ENCODE measurements at regions not wholly inside any gene's neighbourhood (a gene's known extent, or its start where the extent isn't known, plus 50 kb on each side); places are given as distances from the start of the nearest gene placed in this dataset.

DNA sequence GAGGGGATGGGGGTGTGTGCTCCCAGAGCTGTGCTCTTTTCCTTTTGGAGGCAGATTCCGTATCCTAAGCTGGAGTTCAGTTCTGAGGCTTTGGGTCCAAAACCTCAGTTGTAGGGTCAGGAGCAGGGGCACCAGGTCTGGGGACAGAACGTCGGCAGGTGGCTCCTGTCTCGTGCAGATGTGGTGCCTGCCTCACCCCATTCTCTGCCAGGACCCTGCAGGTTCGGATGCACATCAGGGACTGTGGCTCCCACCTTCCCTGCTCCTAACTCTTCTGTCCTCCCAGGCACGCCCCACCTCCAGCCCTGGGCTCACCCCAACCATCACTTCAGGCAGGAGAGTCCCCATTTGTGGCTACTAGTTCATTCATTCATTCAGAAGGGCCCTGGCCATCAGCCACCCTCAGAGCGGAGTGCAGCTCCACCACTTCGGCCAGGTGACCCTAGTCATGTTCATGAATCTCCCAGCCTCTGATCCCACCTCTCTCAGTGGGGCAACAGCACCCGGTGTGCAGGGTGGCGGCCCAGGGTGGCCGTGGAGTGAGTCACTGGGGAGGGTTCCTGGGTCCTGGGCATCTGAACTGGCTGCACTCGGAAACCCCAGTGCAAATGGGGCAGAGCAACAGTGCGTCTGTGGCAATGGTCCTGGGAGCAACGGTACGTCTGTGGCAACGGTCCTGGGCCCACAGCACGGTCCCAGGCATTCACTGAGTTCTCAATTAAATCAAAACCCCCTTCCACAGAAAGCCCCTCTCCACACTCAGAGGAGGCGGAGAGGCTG, 100.8 kb upstream of the FAM20C start:
- Histone ChIP-seq H3K4me1 (ENCODE audit: control insufficient read depth, insufficient read depth, low read length) (peaks cover 27% of the 10 kb centered on the region), H3K36me3 (ENCODE audit: control insufficient read depth, insufficient read depth, low read length) (no peaks in the 10 kb centered on the region), H3K9ac (ENCODE audit: low read length) (no peak overlapping the region), H3K4me3 (ENCODE audit: low read length) (no peak overlapping the region), H3K9me3 (ENCODE audit: control insufficient read depth, low read length) (no peaks in the 10 kb centered on the region), H3K27me3 (ENCODE audit: control insufficient read depth, insufficient read depth, low read length) (no peaks in the 10 kb centered on the region)

- H3K4me1 ChIP-seq (ENCODE audit: control insufficient read depth, insufficient read depth, low read length), result peaks cover 27% of the 10 kb centered on the region
- H3K36me3 ChIP-seq (ENCODE audit: control insufficient read depth, insufficient read depth, low read length), result no peaks in the 10 kb centered on the region
- H3K9ac ChIP-seq (ENCODE audit: low read length), result no peak overlapping the region
- H3K27me3 ChIP-seq (ENCODE audit: control insufficient read depth, insufficient read depth, low read length), result no peaks in the 10 kb centered on the region
- no peaks in the 10 kb centered on the region for H3K9me3 ChIP-seq (ENCODE audit: control insufficient read depth, low read length)
- H3K4me3 ChIP-seq (ENCODE audit: low read length), result no peak overlapping the region
Measured at GRCh38 chr7:92231-92674, 100.1 kb upstream of the FAM20C start.

DNA sequence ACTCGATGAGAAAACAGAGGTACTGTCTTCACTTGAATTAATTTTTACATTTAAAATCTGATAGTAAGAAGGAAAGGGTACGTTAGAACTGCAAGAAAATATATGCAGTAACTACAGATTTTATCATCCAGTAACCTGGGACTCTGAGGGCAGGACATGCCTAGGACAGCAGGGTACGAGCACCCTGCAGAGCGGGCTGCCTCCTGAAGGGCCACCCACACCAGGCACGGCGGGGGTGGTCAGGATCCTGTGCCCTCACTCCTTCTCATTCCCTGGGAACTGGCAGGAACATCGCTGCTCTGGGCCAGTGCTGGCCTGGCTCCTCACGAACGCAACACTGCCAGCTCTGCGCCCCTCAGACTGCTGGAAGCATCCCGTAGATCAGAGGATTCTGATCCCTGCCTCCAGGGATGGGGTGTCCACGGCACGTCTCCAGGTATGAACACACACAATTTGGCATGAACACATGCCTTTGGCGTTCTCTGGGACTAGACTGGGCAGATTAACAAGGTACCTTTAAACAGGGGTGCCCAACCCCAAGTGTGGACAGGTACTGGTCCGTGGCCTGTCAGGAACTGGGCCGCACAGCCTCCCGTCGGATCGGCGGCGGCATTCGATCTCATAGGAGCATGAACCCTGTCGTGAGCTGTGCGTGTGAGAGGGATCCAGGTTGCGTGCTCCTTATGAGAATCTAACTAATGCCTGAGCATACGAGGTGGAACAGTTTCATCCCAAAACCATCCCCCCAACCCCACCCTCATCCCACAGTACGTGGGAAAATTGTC, 99.3 kb upstream of the FAM20C start:
- Histone ChIP-seq H3K4me3 (ENCODE audit: low read length) (no peak overlapping the region), H3K4me1 (ENCODE audit: control insufficient read depth, insufficient read depth, low read length) (peaks cover 27% of the 10 kb centered on the region), H3K9ac (ENCODE audit: low read length) (no peak overlapping the region), H3K9me3 (ENCODE audit: control insufficient read depth, low read length) (no peaks in the 10 kb centered on the region), H3K36me3 (ENCODE audit: control insufficient read depth, insufficient read depth, low read length) (no peaks in the 10 kb centered on the region), H3K27me3 (ENCODE audit: control insufficient read depth, insufficient read depth, low read length) (no peaks in the 10 kb centered on the region)

DNA sequence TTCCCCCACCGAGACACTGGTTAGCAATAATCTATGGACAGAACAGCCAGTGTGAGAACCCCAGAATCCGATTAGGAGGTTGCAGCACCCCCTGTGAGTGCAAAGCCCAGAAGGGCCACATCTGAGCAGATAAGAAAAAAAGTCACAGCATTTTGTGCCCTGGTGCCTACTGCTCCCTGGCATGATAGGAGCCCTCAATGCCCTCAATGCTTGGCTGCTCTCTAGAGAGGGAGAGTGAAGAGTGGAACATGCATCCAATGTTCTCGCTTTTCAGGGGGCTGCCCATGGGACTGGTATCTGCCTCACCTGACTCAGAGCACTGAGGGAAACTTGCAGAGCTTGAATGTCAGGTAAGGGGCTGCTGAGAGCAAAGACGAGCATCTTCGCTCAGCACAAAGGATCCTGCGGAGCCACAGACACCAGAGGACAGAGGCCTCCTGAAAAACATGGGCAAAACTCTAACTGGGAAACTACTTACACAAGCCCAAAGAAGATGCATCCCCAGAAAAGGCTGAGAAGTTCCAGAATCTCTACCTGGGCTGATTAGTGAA, 98.0 kb upstream of the FAM20C start:
- no peaks in the 10 kb centered on the region for H3K27me3 ChIP-seq (ENCODE audit: control insufficient read depth, insufficient read depth, low read length)
- H3K4me3 ChIP-seq (ENCODE audit: low read length), result no peak overlapping the region
- no peaks in the 10 kb centered on the region for H3K9me3 ChIP-seq (ENCODE audit: control insufficient read depth, low read length)
- H3K4me1 ChIP-seq (ENCODE audit: control insufficient read depth, insufficient read depth, low read length), result peaks cover 16% of the 10 kb centered on the region
- H3K9ac ChIP-seq (ENCODE audit: low read length), result no peak overlapping the region
- no peaks in the 10 kb centered on the region for H3K36me3 ChIP-seq (ENCODE audit: control insufficient read depth, insufficient read depth, low read length)

DNA sequence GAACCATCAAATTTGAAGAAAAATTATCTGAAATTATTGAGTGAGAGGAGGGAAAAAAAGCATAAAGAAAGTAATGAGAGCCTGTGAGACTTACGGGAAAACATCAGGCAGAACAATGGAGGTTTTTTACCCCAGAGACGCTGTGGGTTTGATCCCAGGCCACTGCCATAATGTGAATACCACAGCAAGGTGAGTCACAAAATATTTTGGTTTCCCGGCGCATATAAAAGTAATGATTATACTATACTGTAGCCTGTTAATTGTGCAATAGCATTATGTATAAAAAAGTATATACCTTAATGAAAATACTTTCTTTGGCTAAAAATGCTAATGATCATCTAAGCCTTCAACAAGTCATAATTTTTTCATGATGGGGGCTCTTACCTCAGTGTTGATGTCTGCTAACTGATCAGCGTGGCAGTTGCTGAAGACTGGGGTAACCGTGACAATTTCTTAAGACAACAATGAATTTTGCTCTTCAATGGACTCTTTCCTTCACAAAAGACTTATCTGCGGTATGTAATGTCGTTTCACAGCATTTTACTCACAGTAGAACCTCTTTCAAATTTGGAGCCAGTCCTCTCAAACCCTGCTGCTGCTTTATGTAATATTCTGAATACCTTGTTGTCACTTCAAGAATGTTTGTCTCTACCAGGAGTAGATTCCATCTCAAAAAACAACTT, 97.0 kb upstream of the FAM20C start:
- Histone ChIP-seq H3K9me3 (ENCODE audit: control insufficient read depth, low read length) (no peaks in the 10 kb centered on the region), H3K9ac (ENCODE audit: low read length) (no peak overlapping the region), H3K4me3 (ENCODE audit: low read length) (no peak overlapping the region), H3K27me3 (ENCODE audit: control insufficient read depth, insufficient read depth, low read length) (no peaks in the 10 kb centered on the region), H3K4me1 (ENCODE audit: control insufficient read depth, insufficient read depth, low read length) (peaks cover 6% of the 10 kb centered on the region), H3K36me3 (ENCODE audit: control insufficient read depth, insufficient read depth, low read length) (no peaks in the 10 kb centered on the region)

- Histone ChIP-seq H3K4me1 (ENCODE audit: control insufficient read depth, insufficient read depth, low read length) (peaks cover under 1% of the 10 kb centered on the region), H3K9ac (ENCODE audit: low read length) (no peak overlapping the region), H3K4me3 (ENCODE audit: low read length) (no peak overlapping the region), H3K27me3 (ENCODE audit: control insufficient read depth, insufficient read depth, low read length) (no peaks in the 10 kb centered on the region), H3K36me3 (ENCODE audit: control insufficient read depth, insufficient read depth, low read length) (no peaks in the 10 kb centered on the region), H3K9me3 (ENCODE audit: control insufficient read depth, low read length) (no peaks in the 10 kb centered on the region)
Measured at GRCh38 chr7:95863-96260, 96.5 kb upstream of the FAM20C start.

DNA sequence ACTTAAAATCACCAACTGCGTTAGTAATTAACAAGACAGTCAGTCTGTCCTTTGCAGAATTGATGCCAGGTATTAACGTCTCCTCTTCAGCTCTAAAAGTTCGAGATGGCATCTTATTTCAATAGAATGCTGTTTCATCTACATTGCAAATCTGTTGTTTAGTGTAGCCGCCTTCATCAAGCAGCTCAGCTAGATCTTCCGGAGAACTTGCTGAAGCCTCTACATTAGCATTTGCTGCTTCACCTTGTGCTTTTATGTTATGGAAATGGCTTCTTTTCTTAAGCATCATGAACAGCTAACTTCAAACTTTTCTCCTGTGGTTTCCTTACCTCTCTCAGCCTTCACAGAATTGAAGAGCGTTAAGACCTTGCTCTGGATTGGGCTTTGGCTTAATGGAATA, 95.5 kb upstream of the FAM20C start:
- Histone ChIP-seq H3K9ac (ENCODE audit: low read length) (no peak overlapping the region), H3K4me3 (ENCODE audit: low read length) (no peak overlapping the region), H3K36me3 (ENCODE audit: control insufficient read depth, insufficient read depth, low read length) (no peaks in the 10 kb centered on the region), H3K9me3 (ENCODE audit: control insufficient read depth, low read length) (no peaks in the 10 kb centered on the region), H3K27me3 (ENCODE audit: control insufficient read depth, insufficient read depth, low read length) (no peaks in the 10 kb centered on the region), H3K4me1 (ENCODE audit: control insufficient read depth, insufficient read depth, low read length) (no peaks in the 10 kb centered on the region)

DNA sequence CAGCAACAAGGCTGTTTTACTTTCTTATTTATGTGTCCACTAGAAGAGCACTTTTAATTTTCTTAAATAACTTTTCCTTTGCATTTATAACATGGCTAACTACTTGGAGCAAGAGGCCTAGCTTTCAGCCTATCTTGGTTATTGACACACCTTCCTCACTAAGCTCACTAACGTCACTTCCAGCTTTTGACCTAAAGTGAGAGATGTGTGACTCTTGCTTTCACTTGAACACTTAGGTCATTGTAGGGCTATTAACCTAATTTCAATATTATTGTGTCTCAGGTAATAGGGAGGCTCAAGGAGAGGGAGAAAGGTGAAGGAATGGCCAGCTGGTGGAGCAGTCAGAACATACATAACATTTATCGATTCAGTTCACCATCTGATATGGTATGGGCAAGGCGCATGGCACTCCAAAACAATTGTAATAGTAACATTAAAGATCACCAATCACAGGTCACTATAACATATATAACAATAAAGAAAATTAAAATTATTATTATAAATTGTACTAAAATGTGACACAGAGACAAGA, 95.0 kb upstream of the FAM20C start:
- Histone ChIP-seq H3K36me3 (ENCODE audit: control insufficient read depth, insufficient read depth, low read length) (no peaks in the 10 kb centered on the region), H3K9me3 (ENCODE audit: control insufficient read depth, low read length) (no peaks in the 10 kb centered on the region), H3K4me1 (ENCODE audit: control insufficient read depth, insufficient read depth, low read length) (no peaks in the 10 kb centered on the region), H3K4me3 (ENCODE audit: low read length) (no peak overlapping the region), H3K9ac (ENCODE audit: low read length) (no peak overlapping the region), H3K27me3 (ENCODE audit: control insufficient read depth, insufficient read depth, low read length) (no peaks in the 10 kb centered on the region)

- no peak overlapping the region for H3K9ac ChIP-seq (ENCODE audit: low read length)
- no peaks in the 10 kb centered on the region for H3K27me3 ChIP-seq (ENCODE audit: control insufficient read depth, insufficient read depth, low read length)
- no peaks in the 10 kb centered on the region for H3K9me3 ChIP-seq (ENCODE audit: control insufficient read depth, low read length)
- H3K4me1 ChIP-seq (ENCODE audit: control insufficient read depth, insufficient read depth, low read length), result no peaks in the 10 kb centered on the region
- H3K36me3 ChIP-seq (ENCODE audit: control insufficient read depth, insufficient read depth, low read length), result no peaks in the 10 kb centered on the region
- no peak overlapping the region for H3K4me3 ChIP-seq (ENCODE audit: low read length)
Measured at GRCh38 chr7:101146-102046, 91.0 kb upstream of the FAM20C start.

- Histone ChIP-seq H3K4me1 (ENCODE audit: control insufficient read depth, insufficient read depth, low read length) (no peaks in the 10 kb centered on the region), H3K9ac (ENCODE audit: low read length) (no peak overlapping the region), H3K27me3 (ENCODE audit: control insufficient read depth, insufficient read depth, low read length) (no peaks in the 10 kb centered on the region), H3K36me3 (ENCODE audit: control insufficient read depth, insufficient read depth, low read length) (no peaks in the 10 kb centered on the region), H3K9me3 (ENCODE audit: control insufficient read depth, low read length) (no peaks in the 10 kb centered on the region), H3K4me3 (ENCODE audit: low read length) (no peak overlapping the region)
Measured at GRCh38 chr7:102047-102711, 90.2 kb upstream of the FAM20C start.

GRCh38 chr7:102721-103120, 89.7 kb upstream of the FAM20C start:
- H3K9ac ChIP-seq (ENCODE audit: low read length), result no peak overlapping the region
- no peaks in the 10 kb centered on the region for H3K36me3 ChIP-seq (ENCODE audit: control insufficient read depth, insufficient read depth, low read length)
- no peaks in the 10 kb centered on the region for H3K9me3 ChIP-seq (ENCODE audit: control insufficient read depth, low read length)
- H3K4me3 ChIP-seq (ENCODE audit: low read length), result no peak overlapping the region
- H3K27me3 ChIP-seq (ENCODE audit: control insufficient read depth, insufficient read depth, low read length), result no peaks in the 10 kb centered on the region
- no peaks in the 10 kb centered on the region for H3K4me1 ChIP-seq (ENCODE audit: control insufficient read depth, insufficient read depth, low read length)
